Astrocyte (in vitro differentiated cells and primary cell): ENCODE measurements at regions not wholly inside any gene's neighbourhood (a gene's known extent, or its start where the extent isn't known, plus 50 kb on each side); places are given as distances from the start of the nearest gene placed in this dataset.

Experiments used
- DNase-seq: peaks from one replicate; pipeline ENCODE4 v3.0.0-alpha.2; 2010; ENCODE audit warnings: low read depth
- FAIRE-seq: peaks from 2 replicates; lab custom pipeline; 2011; peaks lifted over from hg19 to GRCh38; lab: Jason Lieb, UNC
- H2AFZ ChIP-seq: 2 replicates; pipeline ENCODE4 v1.6.0; 2012; ENCODE audit warnings: low read depth, low read length, inconsistent platforms
- H3K27ac ChIP-seq: 2 replicates; pipeline ENCODE4 v1.5.1; 2011; ENCODE audit warnings: low read depth, low read length, inconsistent platforms
- H3K27me3 ChIP-seq: 2 replicates; pipeline ENCODE4 v1.6.0; 2011; ENCODE audit warnings: low read length, inconsistent platforms; ENCODE audit not compliant: insufficient read depth
- H3K36me3 ChIP-seq: 2 replicates; pipeline ENCODE4 v1.5.1; 2011; ENCODE audit warnings: low read length, inconsistent platforms; ENCODE audit not compliant: insufficient read depth
- H3K4me1 ChIP-seq: 2 replicates; pipeline ENCODE4 v1.5.1; 2011; ENCODE audit warnings: low read length, inconsistent platforms; ENCODE audit not compliant: insufficient read depth
- H3K4me2 ChIP-seq: 2 replicates; pipeline ENCODE4 v1.6.0; 2012; ENCODE audit warnings: low read length, inconsistent platforms
- H3K4me3 ChIP-seq: 2 replicates; pipeline ENCODE4 v1.5.1; 2011; ENCODE audit warnings: low read depth, mild to moderate bottlenecking, low read length, inconsistent platforms; ENCODE audit not compliant: insufficient read depth
- H3K79me2 ChIP-seq: 2 replicates; pipeline ENCODE4 v1.6.0; 2012; ENCODE audit warnings: mild to moderate bottlenecking, low read length, inconsistent platforms; ENCODE audit not compliant: insufficient read depth
- H3K9ac ChIP-seq: 2 replicates; pipeline ENCODE4 v1.6.0; 2012; ENCODE audit warnings: mild to moderate bottlenecking, low read length, inconsistent platforms
- H3K9me3 ChIP-seq: 2 replicates; pipeline ENCODE4 v1.5.1; 2012; ENCODE audit warnings: low read depth, mild to moderate bottlenecking, low read length, inconsistent platforms; ENCODE audit not compliant: insufficient read depth
- H4K20me1 ChIP-seq: 2 replicates; pipeline ENCODE4 v1.6.0; 2012; ENCODE audit warnings: low read length, inconsistent platforms; ENCODE audit not compliant: insufficient read depth
- H3K27ac Mint-ChIP-seq: one replicate; pipeline ENCODE4 v1.8.0; 2021; ENCODE audit warnings: mild to moderate bottlenecking, mixed read lengths; ENCODE audit not compliant: unreplicated experiment
- H3K27me3 Mint-ChIP-seq: one replicate; pipeline ENCODE4 v1.8.0; 2021; ENCODE audit warnings: low read depth, mixed read lengths; ENCODE audit not compliant: unreplicated experiment
- H3K36me3 Mint-ChIP-seq: one replicate; pipeline ENCODE4 v1.8.0; 2021; ENCODE audit warnings: low read depth, mixed read lengths; ENCODE audit not compliant: unreplicated experiment
- H3K4me1 Mint-ChIP-seq: one replicate; pipeline ENCODE4 v1.8.0; 2021; ENCODE audit warnings: low read depth, mixed read lengths; ENCODE audit not compliant: unreplicated experiment
- H3K4me3 Mint-ChIP-seq: one replicate; pipeline ENCODE4 v1.8.0; 2021; ENCODE audit warnings: mild to moderate bottlenecking, moderate library complexity, mixed read lengths; ENCODE audit not compliant: unreplicated experiment
- H3K9me3 Mint-ChIP-seq: one replicate; pipeline ENCODE4 v1.8.0; 2021; ENCODE audit warnings: mild to moderate bottlenecking, mixed read lengths; ENCODE audit not compliant: unreplicated experiment
- EZH2 ChIP-seq: IDR thresholded peaks from 2 replicates; pipeline ENCODE4 v1.6.1; 2012; ENCODE audit warnings: mild to moderate bottlenecking, low read length, inconsistent platforms; ENCODE audit not compliant: insufficient read depth
- TF ChIP-seq, protein P1 (sequence below): IDR thresholded peaks from 2 replicates; pipeline ENCODE4 v1.5.1; 2011; ENCODE audit warnings: low read depth, mild to moderate bottlenecking, inconsistent platforms, low read length, moderate library complexity; ENCODE audit not compliant: insufficient read depth

DNA sequence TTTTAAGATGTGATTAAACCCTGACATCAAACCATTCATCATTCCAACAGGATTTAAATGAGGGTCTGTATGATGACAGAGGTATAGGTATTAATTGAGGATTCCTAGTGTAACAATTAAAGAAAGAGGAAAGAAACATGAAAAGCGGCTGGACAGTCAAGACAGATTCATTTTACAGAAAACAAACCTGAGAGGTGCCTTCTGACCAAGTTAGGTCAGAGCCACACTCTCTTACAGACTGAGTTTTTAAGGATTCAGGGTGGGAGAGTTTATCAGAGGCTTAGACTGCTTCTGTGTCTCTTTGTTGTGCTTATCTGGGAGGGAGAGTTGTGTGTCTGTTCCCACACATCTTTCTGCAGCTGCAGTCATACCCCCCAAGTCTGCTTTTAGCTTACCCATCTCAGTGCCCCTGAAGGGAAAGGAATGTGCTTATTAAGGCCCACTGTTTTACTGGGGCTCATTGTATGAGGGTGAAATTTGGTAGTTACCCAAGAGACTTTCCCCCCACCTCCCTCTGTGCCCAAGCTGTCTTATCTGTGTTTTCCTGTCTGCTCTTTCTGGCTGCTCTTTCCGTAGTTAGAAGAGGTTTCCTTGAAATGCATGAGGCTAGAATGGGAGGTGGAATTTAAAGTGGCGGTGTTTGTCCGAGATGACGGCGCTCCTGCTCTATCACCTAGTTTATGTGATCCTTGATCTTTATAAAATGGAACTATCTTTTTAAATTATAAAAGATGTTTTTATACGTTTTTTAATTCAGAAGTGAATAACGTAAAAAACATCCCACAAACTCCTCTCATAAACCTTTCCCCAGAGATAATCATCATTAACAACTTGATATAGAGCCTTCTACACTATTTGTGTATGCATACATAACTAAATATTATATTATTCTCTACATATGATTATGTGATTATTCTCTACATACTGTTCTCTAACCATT, 96.0 kb upstream of the TNFSF4 start:
- no peaks in the 10 kb centered on the region for H3K27me3 ChIP-seq

GRCh38 chr1:173303984-173304383, 96.9 kb upstream of the TNFSF4 start:
- Histone ChIP-seq H3K4me1 (no peaks in the 10 kb centered on the region), H3K9me3 (no peaks in the 10 kb centered on the region), H3K9ac (no peak overlapping the region), H4K20me1 (no peaks in the 10 kb centered on the region), H3K36me3 (no peaks in the 10 kb centered on the region), H3K27me3 (no peaks in the 10 kb centered on the region), H3K4me3 (no peak overlapping the region), H3K27ac (no peak overlapping the region), H3K4me2 (no peak overlapping the region), H2AFZ (no peak overlapping the region), H3K79me2 (no peaks in the 10 kb centered on the region)
- Mint-ChIP-seq H3K27me3 (no peaks in the 10 kb centered on the region), H3K36me3 (peaks cover 2% of the 10 kb centered on the region), H3K4me1 (peaks cover 15% of the 10 kb centered on the region), H3K4me3 (no peak overlapping the region), H3K27ac (no peak overlapping the region), H3K9me3 (peaks cover 6% of the 10 kb centered on the region)
- FAIRE-seq (no peak), DNase-seq (no peak)
- TF ChIP-seq, protein P1, sequence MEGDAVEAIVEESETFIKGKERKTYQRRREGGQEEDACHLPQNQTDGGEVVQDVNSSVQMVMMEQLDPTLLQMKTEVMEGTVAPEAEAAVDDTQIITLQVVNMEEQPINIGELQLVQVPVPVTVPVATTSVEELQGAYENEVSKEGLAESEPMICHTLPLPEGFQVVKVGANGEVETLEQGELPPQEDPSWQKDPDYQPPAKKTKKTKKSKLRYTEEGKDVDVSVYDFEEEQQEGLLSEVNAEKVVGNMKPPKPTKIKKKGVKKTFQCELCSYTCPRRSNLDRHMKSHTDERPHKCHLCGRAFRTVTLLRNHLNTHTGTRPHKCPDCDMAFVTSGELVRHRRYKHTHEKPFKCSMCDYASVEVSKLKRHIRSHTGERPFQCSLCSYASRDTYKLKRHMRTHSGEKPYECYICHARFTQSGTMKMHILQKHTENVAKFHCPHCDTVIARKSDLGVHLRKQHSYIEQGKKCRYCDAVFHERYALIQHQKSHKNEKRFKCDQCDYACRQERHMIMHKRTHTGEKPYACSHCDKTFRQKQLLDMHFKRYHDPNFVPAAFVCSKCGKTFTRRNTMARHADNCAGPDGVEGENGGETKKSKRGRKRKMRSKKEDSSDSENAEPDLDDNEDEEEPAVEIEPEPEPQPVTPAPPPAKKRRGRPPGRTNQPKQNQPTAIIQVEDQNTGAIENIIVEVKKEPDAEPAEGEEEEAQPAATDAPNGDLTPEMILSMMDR: no peak
- TF ChIP-seq EZH2: no peak

More for the DNA sequence above, 96.0 kb upstream of the TNFSF4 start:
- Histone ChIP-seq H3K36me3 (no peaks in the 10 kb centered on the region), H3K4me1 (no peaks in the 10 kb centered on the region), H4K20me1 (no peaks in the 10 kb centered on the region), H3K4me3 (no peak overlapping the region), H3K4me2 (no peak overlapping the region), H2AFZ (no peak overlapping the region), H3K9ac (no peak overlapping the region), H3K9me3 (no peaks in the 10 kb centered on the region), H3K79me2 (no peaks in the 10 kb centered on the region), H3K27ac (no peak overlapping the region)
- DNase-seq: no peak
- H3K27ac Mint-ChIP-seq: peak overlapping the region; percentile 50
- H3K9me3 Mint-ChIP-seq: peaks cover 6% of the 10 kb centered on the region
- peak overlapping the region; percentile 20 for H3K4me3 Mint-ChIP-seq
- no peak for FAIRE-seq
- H3K4me1 Mint-ChIP-seq: peaks cover 20% of the 10 kb centered on the region
- peaks cover 2% of the 10 kb centered on the region for H3K36me3 Mint-ChIP-seq
- H3K27me3 Mint-ChIP-seq: no peaks in the 10 kb centered on the region
- TF ChIP-seq EZH2: no peak
- TF ChIP-seq, protein P1: no peak
